ENCODE measurements at regions not wholly inside any gene's neighbourhood (a gene's known extent, or its start where the extent isn't known, plus 50 kb on each side); places are given as distances from the start of the nearest gene placed in this dataset.

DNA sequence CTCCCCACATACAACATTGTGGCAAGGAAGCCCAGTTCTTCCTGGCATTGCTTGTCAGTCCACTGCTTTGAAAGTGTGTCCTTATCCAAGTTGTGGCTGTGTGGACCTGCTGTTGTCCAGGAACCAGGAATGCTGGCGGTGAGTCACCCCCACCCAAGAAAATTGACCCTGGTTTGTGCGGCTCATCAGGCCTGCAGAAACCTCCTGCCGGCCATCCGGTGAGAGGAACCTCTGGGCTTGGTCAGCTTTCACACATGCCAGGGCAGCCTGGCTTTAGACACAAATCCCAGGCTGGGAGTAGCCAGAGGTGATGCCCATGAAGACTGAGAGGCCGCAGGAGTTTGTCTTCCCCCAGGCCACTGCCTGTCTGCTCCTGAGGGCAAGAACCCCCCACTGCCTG, 223.6 kb downstream of the TTLL2 start:
- TF ChIP-seq, protein P1, sequence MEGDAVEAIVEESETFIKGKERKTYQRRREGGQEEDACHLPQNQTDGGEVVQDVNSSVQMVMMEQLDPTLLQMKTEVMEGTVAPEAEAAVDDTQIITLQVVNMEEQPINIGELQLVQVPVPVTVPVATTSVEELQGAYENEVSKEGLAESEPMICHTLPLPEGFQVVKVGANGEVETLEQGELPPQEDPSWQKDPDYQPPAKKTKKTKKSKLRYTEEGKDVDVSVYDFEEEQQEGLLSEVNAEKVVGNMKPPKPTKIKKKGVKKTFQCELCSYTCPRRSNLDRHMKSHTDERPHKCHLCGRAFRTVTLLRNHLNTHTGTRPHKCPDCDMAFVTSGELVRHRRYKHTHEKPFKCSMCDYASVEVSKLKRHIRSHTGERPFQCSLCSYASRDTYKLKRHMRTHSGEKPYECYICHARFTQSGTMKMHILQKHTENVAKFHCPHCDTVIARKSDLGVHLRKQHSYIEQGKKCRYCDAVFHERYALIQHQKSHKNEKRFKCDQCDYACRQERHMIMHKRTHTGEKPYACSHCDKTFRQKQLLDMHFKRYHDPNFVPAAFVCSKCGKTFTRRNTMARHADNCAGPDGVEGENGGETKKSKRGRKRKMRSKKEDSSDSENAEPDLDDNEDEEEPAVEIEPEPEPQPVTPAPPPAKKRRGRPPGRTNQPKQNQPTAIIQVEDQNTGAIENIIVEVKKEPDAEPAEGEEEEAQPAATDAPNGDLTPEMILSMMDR (conservative IDR thresholded peaks at IDR 0.05), result no peak
- no peak overlapping the region for H3K27ac ChIP-seq

GRCh38 chr6:167549213-167549612, 224.3 kb downstream of the TTLL2 start:
- TF ChIP-seq, protein P1 (conservative IDR thresholded peaks at IDR 0.05), result no peak
- no peak overlapping the region for H3K27ac ChIP-seq

- peak overlapping the region; percentile 36 for H3K27ac ChIP-seq
- TF ChIP-seq, protein P1 (conservative IDR thresholded peaks at IDR 0.05), result no peak
Measured at GRCh38 chr6:167550941-167551627, 226.2 kb downstream of the TTLL2 start.

DNA sequence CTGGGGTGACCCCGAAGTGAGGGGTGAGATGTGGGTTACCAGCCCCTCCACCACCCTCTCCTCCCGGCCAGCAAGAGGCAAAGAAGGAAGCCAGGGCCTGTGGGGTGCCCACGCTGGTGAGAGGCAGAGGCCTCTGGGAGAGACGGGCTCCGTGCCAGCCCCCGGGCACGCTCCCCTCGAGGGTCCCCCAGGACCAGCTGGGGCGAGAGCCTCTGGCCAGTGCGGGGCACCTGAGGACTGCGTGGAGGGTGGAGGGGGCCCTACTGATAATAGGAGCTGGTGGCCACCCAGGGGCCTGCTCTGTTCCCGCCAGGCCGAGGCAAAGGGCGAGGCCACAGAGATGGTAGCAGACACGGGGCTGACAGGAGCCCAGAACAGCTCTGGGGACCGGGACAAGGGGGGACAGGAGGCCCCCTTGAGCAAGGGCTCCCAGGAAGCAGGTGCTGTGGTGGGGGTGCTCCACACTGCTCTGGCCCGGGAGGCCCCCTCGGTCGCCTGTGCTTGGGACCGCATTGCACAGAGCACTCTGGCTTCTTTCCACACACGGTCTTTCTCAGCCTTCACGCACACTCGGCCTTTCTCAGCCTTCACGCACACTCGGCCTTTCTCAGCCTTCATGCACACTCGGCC, 226.9 kb downstream of the TTLL2 start:
- peak overlapping the region; percentile 36 for H3K27ac ChIP-seq
- TF ChIP-seq, protein P1 (conservative IDR thresholded peaks at IDR 0.05), result no peak

GRCh38 chr6:167552258-167552630, 227.4 kb downstream of the TTLL2 start:
- no peak overlapping the region for H3K27ac ChIP-seq
- TF ChIP-seq, protein P1 (conservative IDR thresholded peaks at IDR 0.05), result no peak

DNA sequence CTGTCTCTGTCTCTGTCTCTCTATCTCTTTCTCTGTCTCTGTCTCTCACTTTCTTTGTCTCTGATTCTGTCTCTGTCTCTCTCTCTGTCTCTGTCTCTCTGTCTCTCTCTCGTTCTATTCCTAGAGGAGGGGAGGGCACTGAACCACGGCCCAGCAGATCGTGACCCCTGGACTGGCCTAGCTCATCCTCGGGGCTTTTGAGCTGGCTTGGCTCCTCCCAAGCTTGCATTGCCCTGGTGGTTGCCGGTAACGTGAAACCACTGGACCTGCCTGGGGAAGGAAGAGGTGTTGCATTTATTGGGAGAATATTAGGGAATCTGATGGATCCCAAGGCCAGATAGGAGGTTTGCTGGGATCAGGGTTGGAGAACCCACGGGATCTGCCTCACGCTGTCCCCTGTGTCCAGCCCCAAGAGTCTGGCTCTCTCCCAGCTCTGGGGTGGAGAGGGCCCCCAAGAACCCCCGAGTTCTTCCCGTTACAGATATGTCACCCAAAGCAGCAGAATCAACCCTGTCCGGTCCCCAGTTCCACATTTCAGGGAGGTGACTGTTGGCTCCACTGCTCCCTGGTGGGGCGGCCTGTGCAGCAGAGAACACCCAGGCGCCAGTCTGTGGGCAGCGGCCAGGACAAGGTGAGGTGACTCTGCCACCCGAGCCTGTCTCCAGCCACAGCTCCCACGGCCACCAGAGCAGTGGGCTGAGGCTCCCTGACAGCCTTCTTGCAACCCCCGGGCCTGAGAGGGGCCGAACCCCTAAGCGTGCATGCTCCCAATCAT, 228.3 kb downstream of the TTLL2 start:
- H3K27ac ChIP-seq, result no peak overlapping the region
- TF ChIP-seq, protein P1 (conservative IDR thresholded peaks at IDR 0.05), result no peak

DNA sequence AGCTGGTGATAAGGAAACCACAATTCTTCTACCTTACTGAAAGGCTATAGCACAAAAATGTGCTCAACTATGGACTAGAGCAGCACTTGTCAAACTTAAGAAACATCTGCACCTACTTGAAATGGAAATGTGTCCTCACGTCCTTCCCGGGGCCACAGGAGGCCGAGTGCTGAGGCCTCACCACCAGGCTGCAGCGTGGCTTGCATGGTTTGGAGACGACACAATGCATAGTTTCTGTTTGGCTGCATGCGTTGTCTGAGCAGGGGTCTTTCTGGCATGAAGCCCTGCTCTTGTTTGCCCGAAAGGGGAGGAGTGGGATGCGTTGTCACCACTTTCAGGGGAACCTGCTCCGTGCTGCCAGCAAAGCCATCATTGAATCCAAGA, 228.8 kb downstream of the TTLL2 start:
- TF ChIP-seq, protein P1 (conservative IDR thresholded peaks at IDR 0.05), result no peak
- H3K27ac ChIP-seq, result no peak overlapping the region
